ENCODE measurements at regions not wholly inside any gene's neighbourhood (a gene's known extent, or its start where the extent isn't known, plus 50 kb on each side); places are given as distances from the start of the nearest gene placed in this dataset.

- Histone ChIP-seq H3K4me1 (no peaks in the 10 kb centered on the region), H3K27ac (no peak overlapping the region), H3K36me3 (no peaks in the 10 kb centered on the region), H3K4me3 (no peak overlapping the region), H3K27me3 (no peaks in the 10 kb centered on the region), H3K9me3 (peaks cover 0 to 18% of the 10 kb centered on the region in 2 donors)
- DNase-seq: no peak
- no peak for TF ChIP-seq CTCF (IDR thresholded peaks at IDR 0.05)
- intact Hi-C loops (cut with DNase I): no loop called here
- ATAC-seq: no peak
Measured at GRCh38 chr16:87185983-87186382, 131.2 kb downstream of the C16orf95 start.

GRCh38 chr16:87186446-87186845, 130.7 kb downstream of the C16orf95 start:
- H3K27ac ChIP-seq: no peak overlapping the region
- intact Hi-C loops (cut with DNase I): no loop called here
- no peak for TF ChIP-seq CTCF (IDR thresholded peaks at IDR 0.05)
- peaks cover 0 to 18% of the 10 kb centered on the region in 2 donors for H3K9me3 ChIP-seq
- no peaks in the 10 kb centered on the region for H3K4me1 ChIP-seq
- ATAC-seq: no peak
- no peaks in the 10 kb centered on the region for H3K36me3 ChIP-seq
- H3K27me3 ChIP-seq: no peaks in the 10 kb centered on the region
- no peak overlapping the region for H3K4me3 ChIP-seq
- no peak for DNase-seq

GRCh38 chr16:87186876-87187533, 130.2 kb downstream of the C16orf95 start:
- Histone ChIP-seq H3K4me3 (no peak overlapping the region), H3K9me3 (peaks cover 0 to 18% of the 10 kb centered on the region in 2 donors), H3K36me3 (no peaks in the 10 kb centered on the region), H3K27ac (no peak overlapping the region), H3K27me3 (no peaks in the 10 kb centered on the region), H3K4me1 (no peaks in the 10 kb centered on the region)
- intact Hi-C loops (cut with DNase I): no loop called here
- DNase-seq (no peak), ATAC-seq (no peak)
- TF ChIP-seq CTCF (IDR thresholded peaks at IDR 0.05): no peak

GRCh38 chr16:87188104-87188503, 129.1 kb downstream of the C16orf95 start:
- Histone ChIP-seq H3K27me3 (no peaks in the 10 kb centered on the region), H3K4me1 (no peaks in the 10 kb centered on the region), H3K9me3 (peaks cover 0 to 18% of the 10 kb centered on the region in 2 donors), H3K4me3 (no peak overlapping the region), H3K36me3 (no peaks in the 10 kb centered on the region), H3K27ac (no peak overlapping the region)
- TF ChIP-seq CTCF (IDR thresholded peaks at IDR 0.05): no peak
- ATAC-seq (no peak), DNase-seq (no peak)
- intact Hi-C loops (cut with DNase I): no loop called here

- peaks cover 0 to 18% of the 10 kb centered on the region in 2 donors for H3K9me3 ChIP-seq
- no peaks in the 10 kb centered on the region for H3K27me3 ChIP-seq
- ATAC-seq (no peak), DNase-seq (no peak)
- TF ChIP-seq CTCF (IDR thresholded peaks at IDR 0.05): no peak
- H3K4me3 ChIP-seq: no peak overlapping the region
- H3K27ac ChIP-seq: no peak overlapping the region
- intact Hi-C loops (cut with DNase I): no loop called here
- no peaks in the 10 kb centered on the region for H3K4me1 ChIP-seq
- no peaks in the 10 kb centered on the region for H3K36me3 ChIP-seq
Measured at GRCh38 chr16:87189426-87189825, 127.8 kb downstream of the C16orf95 start.
